HEK293 (cell line): ENCODE measurements at regions not wholly inside any gene's neighbourhood (a gene's known extent, or its start where the extent isn't known, plus 50 kb on each side); places are given as distances from the start of the nearest gene placed in this dataset.

Source experiments
- CTCF ChIA-PET: fragments of 350-600 bp; formaldehyde crosslinking; extraction: SDS; loops from one replicate; lab custom pipeline; 2021; ENCODE audit warnings: antibody characterized with exemption; lab: Yijun Ruan, JAX
- POLR2A ChIA-PET: fragments of 300-600 bp; formaldehyde crosslinking; extraction: SDS; loops from one replicate; lab custom pipeline; 2020; ENCODE audit warnings: antibody characterized with exemption, inconsistent platforms; lab: Yijun Ruan, JAX
- H3K27ac ChIP-seq: fragments of 200-500 bp; sonication (Bioruptor generic); 2 replicates; pipeline ENCODE4 v1.5.1; 2014; ENCODE audit warnings: low read depth, low read length, control low read depth, inconsistent platforms; ENCODE audit errors: extremely low read depth
- H3K36me3 ChIP-seq, 2 experiments: fragments of 200-500 bp in 1 of 2; sonication (Bioruptor generic) in 1 of 2; 1 replicate in 1 of 2; 2 replicates in 1 of 2; pipeline ENCODE4 v1.5.1; 2014 to 2017; ENCODE audit warnings: inconsistent platforms in 2 of 2, low read length in 2 of 2; ENCODE audit not compliant: control insufficient read depth in 2 of 2, insufficient read depth in 1 of 2
- H3K4me1 ChIP-seq: fragments of 200-500 bp; sonication (Bioruptor generic); 2 replicates; pipeline ENCODE4 v1.5.1; 2014; ENCODE audit warnings: mild to moderate bottlenecking, low read length, inconsistent platforms; ENCODE audit not compliant: control insufficient read depth, insufficient read depth
- H3K4me3 ChIP-seq: 2 replicates; pipeline ENCODE4 v1.5.1; 2011; ENCODE audit warnings: low read depth, mild to moderate bottlenecking, control low read depth, low read length, moderate library complexity
- H3K9me3 ChIP-seq: fragments of 200-500 bp; sonication (Bioruptor generic); 2 replicates; pipeline ENCODE4 v1.5.1; 2014; ENCODE audit warnings: low read depth, low read length, inconsistent platforms; ENCODE audit not compliant: control insufficient read depth, insufficient read depth
- OSR2 ChIP-seq: fragments of 450-650 bp; formaldehyde crosslinking; IDR thresholded peaks from 2 replicates; pipeline ENCODE4 v1.5.1; 2016; ENCODE audit warnings: missing biosample characterization, missing genetic modification characterization
- OVOL3 ChIP-seq: fragments of 450-650 bp; formaldehyde crosslinking; IDR thresholded peaks from 2 replicates; pipeline ENCODE4 v1.5.1; 2016; ENCODE audit warnings: missing biosample characterization, missing genetic modification characterization
- PRDM10 ChIP-seq: fragments of 450-650 bp; formaldehyde crosslinking; IDR thresholded peaks from 2 replicates; pipeline ENCODE4 v1.5.1; 2016; ENCODE audit warnings: missing biosample characterization, missing genetic modification characterization
- YY2 ChIP-seq: fragments of 450-650 bp; formaldehyde crosslinking; IDR thresholded peaks from 2 replicates; pipeline ENCODE4 v1.5.1; 2016; ENCODE audit warnings: missing biosample characterization, missing genetic modification characterization
- ZBTB1 ChIP-seq: fragments of 450-650 bp; formaldehyde crosslinking; IDR thresholded peaks from 2 replicates; pipeline ENCODE4 v1.5.1; 2016; ENCODE audit warnings: missing biosample characterization, missing genetic modification characterization
- ZBTB44 ChIP-seq: fragments of 450-650 bp; IDR thresholded peaks from 2 replicates; pipeline ENCODE4 v1.5.1; 2018; ENCODE audit warnings: missing biosample characterization, mild to moderate bottlenecking, missing genetic modification characterization
- ZBTB48 ChIP-seq: fragments of 450-650 bp; formaldehyde crosslinking; IDR thresholded peaks from 2 replicates; pipeline ENCODE4 v1.5.1; 2016; ENCODE audit warnings: missing biosample characterization, missing genetic modification characterization
- ZFP41 ChIP-seq: fragments of 450-650 bp; formaldehyde crosslinking; IDR thresholded peaks from 2 replicates; pipeline ENCODE4 v1.5.1; 2016; ENCODE audit warnings: missing biosample characterization, missing genetic modification characterization, borderline replicate concordance
- ZIC2 ChIP-seq: fragments of 450-650 bp; formaldehyde crosslinking; IDR thresholded peaks from 2 replicates; pipeline ENCODE4 v1.5.1; 2016; ENCODE audit warnings: missing biosample characterization, missing genetic modification characterization
- ZNF140 ChIP-seq: fragments of 450-650 bp; formaldehyde crosslinking; IDR thresholded peaks from 2 replicates; pipeline ENCODE4 v1.5.1; 2016; ENCODE audit warnings: missing biosample characterization, missing genetic modification characterization
- ZNF423 ChIP-seq: fragments of 450-650 bp; formaldehyde crosslinking; IDR thresholded peaks from 2 replicates; pipeline ENCODE4 v1.5.1; 2016; ENCODE audit warnings: missing biosample characterization, missing genetic modification characterization
- ZNF549 ChIP-seq: fragments of 450-650 bp; IDR thresholded peaks from 2 replicates; pipeline ENCODE4 v1.5.1; 2018; ENCODE audit warnings: missing biosample characterization, missing genetic modification characterization, mild to moderate bottlenecking, inconsistent platforms, moderate library complexity
- ZNF600 ChIP-seq: fragments of 450-650 bp; formaldehyde crosslinking; IDR thresholded peaks from 2 replicates; pipeline ENCODE4 v1.5.1; 2016; ENCODE audit warnings: missing biosample characterization, missing genetic modification characterization
- ZNF621 ChIP-seq: fragments of 450-650 bp; formaldehyde crosslinking; IDR thresholded peaks from 2 replicates; pipeline ENCODE4 v1.5.1; 2017; ENCODE audit warnings: missing biosample characterization, missing genetic modification characterization
- ZNF654 ChIP-seq: fragments of 450-650 bp; formaldehyde crosslinking; IDR thresholded peaks from 2 replicates; pipeline ENCODE4 v1.5.1; 2016; ENCODE audit warnings: low read depth, missing biosample characterization, missing genetic modification characterization
- ZNF660 ChIP-seq: fragments of 450-650 bp; IDR thresholded peaks from 2 replicates; pipeline ENCODE4 v1.5.1; 2018; ENCODE audit warnings: missing biosample characterization, mild to moderate bottlenecking, missing genetic modification characterization
- ZNF664 ChIP-seq: fragments of 450-650 bp; formaldehyde crosslinking; IDR thresholded peaks from 2 replicates; pipeline ENCODE4 v1.5.1; 2016; ENCODE audit warnings: missing biosample characterization, missing genetic modification characterization
- ZNF692 ChIP-seq: fragments of 450-650 bp; formaldehyde crosslinking; IDR thresholded peaks from 2 replicates; pipeline ENCODE4 v1.5.1; 2016; ENCODE audit warnings: missing biosample characterization, missing genetic modification characterization
- ZNF76 ChIP-seq: fragments of 450-650 bp; formaldehyde crosslinking; IDR thresholded peaks from 2 replicates; pipeline ENCODE4; 2016; ENCODE audit warnings: low read depth, missing biosample characterization, missing genetic modification characterization, borderline replicate concordance
- TF ChIP-seq, protein P1 (sequence below): fragments of 450-650 bp; formaldehyde crosslinking; IDR thresholded peaks from 2 replicates; pipeline ENCODE4 v1.5.1; 2016; ENCODE audit warnings: missing biosample characterization, missing genetic modification characterization, low read depth
- TF ChIP-seq, protein P2 (sequence below): fragments of 450-650 bp; formaldehyde crosslinking; IDR thresholded peaks from 2 replicates; pipeline ENCODE4 v1.5.1; 2016; ENCODE audit warnings: missing biosample characterization, missing genetic modification characterization
- TF ChIP-seq, protein P3 (sequence below): fragments of 450-650 bp; formaldehyde crosslinking; IDR thresholded peaks from 2 replicates; pipeline ENCODE4 v1.5.1; 2017; ENCODE audit warnings: missing biosample characterization, missing genetic modification characterization

DNA sequence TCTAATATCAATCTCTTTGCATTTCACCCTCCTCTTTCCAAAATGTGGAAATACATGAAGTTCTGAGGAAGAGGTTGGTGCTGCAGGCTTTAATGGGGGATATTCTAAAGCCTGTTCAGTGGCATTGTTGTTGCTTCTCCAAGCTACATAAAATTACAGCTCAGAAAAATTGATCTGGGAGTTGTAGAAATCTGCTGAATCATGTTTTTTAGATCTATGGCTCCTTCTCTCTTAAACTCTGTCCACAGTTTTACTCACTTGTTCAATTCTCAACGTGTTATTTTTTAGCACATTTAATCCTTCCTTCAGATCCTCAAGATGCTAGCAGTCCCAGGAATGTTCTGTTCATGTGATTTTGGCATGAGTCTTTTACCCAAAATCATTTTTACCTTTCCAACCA lies 949.5 kb upstream of the ADGRL3 start:
- Histone ChIP-seq H3K36me3 (no peaks in the 10 kb centered on the region), H3K4me1 (no peaks in the 10 kb centered on the region), H3K9me3 (no peaks in the 10 kb centered on the region)
- CTCF ChIA-PET: no interaction called here
- TF ChIP-seq, protein P1, sequence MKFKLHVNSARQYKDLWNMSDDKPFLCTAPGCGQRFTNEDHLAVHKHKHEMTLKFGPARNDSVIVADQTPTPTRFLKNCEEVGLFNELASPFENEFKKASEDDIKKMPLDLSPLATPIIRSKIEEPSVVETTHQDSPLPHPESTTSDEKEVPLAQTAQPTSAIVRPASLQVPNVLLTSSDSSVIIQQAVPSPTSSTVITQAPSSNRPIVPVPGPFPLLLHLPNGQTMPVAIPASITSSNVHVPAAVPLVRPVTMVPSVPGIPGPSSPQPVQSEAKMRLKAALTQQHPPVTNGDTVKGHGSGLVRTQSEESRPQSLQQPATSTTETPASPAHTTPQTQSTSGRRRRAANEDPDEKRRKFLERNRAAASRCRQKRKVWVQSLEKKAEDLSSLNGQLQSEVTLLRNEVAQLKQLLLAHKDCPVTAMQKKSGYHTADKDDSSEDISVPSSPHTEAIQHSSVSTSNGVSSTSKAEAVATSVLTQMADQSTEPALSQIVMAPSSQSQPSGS: no peak
- TF ChIP-seq ZBTB44 (tag by site-specific recombination): no peak
- TF ChIP-seq ZBTB1 (tag by site-specific recombination): no peak
- TF ChIP-seq ZNF549: no peak
- TF ChIP-seq, protein P2, sequence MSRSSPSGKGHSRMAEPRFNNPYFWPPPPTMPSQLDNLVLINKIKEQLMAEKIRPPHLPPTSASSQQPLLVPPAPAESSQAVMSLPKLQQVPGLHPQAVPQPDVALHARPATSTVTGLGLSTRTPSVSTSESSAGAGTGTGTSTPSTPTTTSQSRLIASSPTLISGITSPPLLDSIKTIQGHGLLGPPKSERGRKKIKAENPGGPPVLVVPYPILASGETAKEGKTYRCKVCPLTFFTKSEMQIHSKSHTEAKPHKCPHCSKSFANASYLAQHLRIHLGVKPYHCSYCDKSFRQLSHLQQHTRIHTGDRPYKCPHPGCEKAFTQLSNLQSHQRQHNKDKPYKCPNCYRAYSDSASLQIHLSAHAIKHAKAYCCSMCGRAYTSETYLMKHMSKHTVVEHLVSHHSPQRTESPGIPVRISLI (tag by site-specific recombination): no peak
- no peak for TF ChIP-seq ZNF692
- TF ChIP-seq ZBTB48 (tag by site-specific recombination): no peak
- no peak for TF ChIP-seq ZNF654
- TF ChIP-seq ZNF423 (tag by site-specific recombination): no peak
- TF ChIP-seq ZNF664 (tag by site-specific recombination): no peak
- no peak for TF ChIP-seq ZNF660 (tag by site-specific recombination)
- TF ChIP-seq, all 188 proteins: peak for 0
- H3K4me3 ChIP-seq: no peak overlapping the region
- POLR2A ChIA-PET: no interaction called here
- no peak overlapping the region for H3K27ac ChIP-seq

- ChIA-PET CTCF (no interaction called here), POLR2A (no interaction called here)
- no peak overlapping the region for H3K4me3 ChIP-seq
- no peaks in the 10 kb centered on the region for H3K9me3 ChIP-seq
- no peak overlapping the region for H3K27ac ChIP-seq
- H3K4me1 ChIP-seq: no peaks in the 10 kb centered on the region
- H3K36me3 ChIP-seq: no peaks in the 10 kb centered on the region
- TF ChIP-seq YY2 (tag by site-specific recombination) (no peak), ZNF600 (no peak), OVOL3 (tag by site-specific recombination) (no peak), ZNF692 (no peak), ZIC2 (tag by site-specific recombination) (no peak), OSR2 (no peak), ZNF621 (tag by site-specific recombination) (no peak), ZNF76 (tag by site-specific recombination) (no peak), ZFP41 (no peak), ZNF140 (no peak), PRDM10 (tag by site-specific recombination) (no peak)
- TF ChIP-seq, protein P1: no peak
- TF ChIP-seq, protein P3, sequence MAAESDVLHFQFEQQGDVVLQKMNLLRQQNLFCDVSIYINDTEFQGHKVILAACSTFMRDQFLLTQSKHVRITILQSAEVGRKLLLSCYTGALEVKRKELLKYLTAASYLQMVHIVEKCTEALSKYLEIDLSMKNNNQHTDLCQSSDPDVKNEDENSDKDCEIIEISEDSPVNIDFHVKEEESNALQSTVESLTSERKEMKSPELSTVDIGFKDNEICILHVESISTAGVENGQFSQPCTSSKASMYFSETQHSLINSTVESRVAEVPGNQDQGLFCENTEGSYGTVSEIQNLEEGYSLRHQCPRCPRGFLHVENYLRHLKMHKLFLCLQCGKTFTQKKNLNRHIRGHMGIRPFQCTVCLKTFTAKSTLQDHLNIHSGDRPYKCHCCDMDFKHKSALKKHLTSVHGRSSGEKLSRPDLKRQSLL: no peak
Measured at GRCh38 chr4:60259781-60260180, 940.3 kb upstream of the ADGRL3 start.
